H9 (cell line): ENCODE measurements at regions not wholly inside any gene's neighbourhood (a gene's known extent, or its start where the extent isn't known, plus 50 kb on each side); places are given as distances from the start of the nearest gene placed in this dataset.

Experiments used
- DNase-seq: peaks from one replicate; pipeline ENCODE4 v3.0.0-alpha.2; 2017
- H2AFZ ChIP-seq: one replicate; pipeline ENCODE4 v1.6.1; 2013; ENCODE audit warnings: mild to moderate bottlenecking, low read length, control low read depth, moderate library complexity
- H2AK5ac ChIP-seq: 2 replicates; pipeline ENCODE4 v1.6.1; 2013; ENCODE audit warnings: low read length, control low read depth, mixed read lengths; ENCODE audit not compliant: insufficient read length
- H2BK120ac ChIP-seq: one replicate; pipeline ENCODE4 v1.6.1; 2013; ENCODE audit warnings: low read depth, mild to moderate bottlenecking, low read length, control low read depth, inconsistent platforms; ENCODE audit not compliant: poor library complexity, severe bottlenecking
- H2BK12ac ChIP-seq: 2 replicates; pipeline ENCODE4 v1.6.1; 2013; ENCODE audit warnings: low read length, control low read depth, mixed read lengths, low read depth; ENCODE audit not compliant: insufficient read length
- H2BK15ac ChIP-seq: 2 replicates; pipeline ENCODE4 v1.6.1; 2013; ENCODE audit warnings: low read depth, low read length, control low read depth
- H2BK20ac ChIP-seq: one replicate; pipeline ENCODE4 v1.6.1; 2013; ENCODE audit warnings: low read depth, mild to moderate bottlenecking, low read length, control low read depth, inconsistent platforms; ENCODE audit not compliant: poor library complexity, severe bottlenecking
- H2BK5ac ChIP-seq: 2 replicates; pipeline ENCODE4 v1.6.1; 2013; ENCODE audit warnings: low read length, control low read depth, mixed read lengths; ENCODE audit not compliant: insufficient read length
- H3K14ac ChIP-seq: 2 replicates; pipeline ENCODE4 v1.6.1; 2013; ENCODE audit warnings: low read length, control low read depth; ENCODE audit not compliant: insufficient read depth
- H3K18ac ChIP-seq: 2 replicates; pipeline ENCODE4 v1.6.1; 2013; ENCODE audit warnings: low read depth, mild to moderate bottlenecking, mixed read lengths, low read length, control low read depth; ENCODE audit not compliant: insufficient read length
- H3K23ac ChIP-seq: 2 replicates; pipeline ENCODE4 v1.6.1; 2013; ENCODE audit warnings: low read length, control low read depth, mixed read lengths, low read depth; ENCODE audit not compliant: insufficient read length
- H3K23me2 ChIP-seq: 2 replicates; pipeline ENCODE4 v1.6.1; 2013; ENCODE audit warnings: low read depth, mild to moderate bottlenecking, mixed read lengths, low read length, control low read depth; ENCODE audit not compliant: insufficient read length, poor library complexity, severe bottlenecking
- H3K27ac ChIP-seq: 2 replicates; pipeline ENCODE4 v1.5.1; 2013; ENCODE audit warnings: low read length, control low read depth, mixed read lengths, low read depth; ENCODE audit not compliant: insufficient read length
- H3K27me3 ChIP-seq: 2 replicates; pipeline ENCODE4 v1.6.1; 2013; ENCODE audit warnings: low read length, control low read depth, inconsistent platforms; ENCODE audit not compliant: insufficient read depth
- H3K4ac ChIP-seq: 2 replicates; pipeline ENCODE4 v1.6.1; 2013; ENCODE audit warnings: low read depth, mild to moderate bottlenecking, control low read depth, inconsistent platforms, low read length, moderate library complexity
- H3K4me1 ChIP-seq: 2 replicates; pipeline ENCODE4 v1.6.1; 2013; ENCODE audit warnings: low read length, control low read depth, inconsistent platforms; ENCODE audit not compliant: insufficient read depth
- H3K4me2 ChIP-seq: 2 replicates; pipeline ENCODE4 v1.6.1; 2013; ENCODE audit warnings: low read length, control low read depth, mixed read lengths; ENCODE audit not compliant: insufficient read length, insufficient read depth
- H3K56ac ChIP-seq: 2 replicates; pipeline ENCODE4 v1.6.1; 2013; ENCODE audit warnings: low read depth, mild to moderate bottlenecking, mixed read lengths, low read length, control low read depth; ENCODE audit not compliant: insufficient read length
- H3K79me1 ChIP-seq: 2 replicates; pipeline ENCODE4 v1.6.1; 2013; ENCODE audit warnings: low read depth, mild to moderate bottlenecking, moderate library complexity, low read length, control low read depth, inconsistent platforms; ENCODE audit not compliant: insufficient read depth, poor library complexity, severe bottlenecking
- H3K79me2 ChIP-seq: 2 replicates; pipeline ENCODE4 v1.6.1; 2013; ENCODE audit warnings: low read length, control low read depth, inconsistent platforms; ENCODE audit not compliant: insufficient read depth
- H3K9ac ChIP-seq: 2 replicates; pipeline ENCODE4 v1.6.1; 2013; ENCODE audit warnings: low read length, control low read depth, mixed read lengths; ENCODE audit not compliant: insufficient read length; ENCODE audit errors: extremely low read depth
- H3K9me3 ChIP-seq: one replicate; pipeline ENCODE4 v1.6.1; 2013; ENCODE audit warnings: low read depth, low read length, inconsistent platforms; ENCODE audit not compliant: control insufficient read depth
- H3T11ph ChIP-seq: one replicate; pipeline ENCODE4 v1.6.1; 2013; ENCODE audit warnings: mild to moderate bottlenecking, low read length, control low read depth, inconsistent platforms
- H4K20me1 ChIP-seq: one replicate; pipeline ENCODE4 v1.6.1; 2013; ENCODE audit not compliant: control insufficient read depth, insufficient read length, insufficient read depth
- H4K5ac ChIP-seq: 2 replicates; pipeline ENCODE4 v1.6.1; 2013; ENCODE audit warnings: low read depth, mild to moderate bottlenecking, mixed read lengths, low read length, control low read depth; ENCODE audit not compliant: insufficient read length
- H4K8ac ChIP-seq: replicated peaks from 2 replicates; pipeline ENCODE4 v1.6.1; 2013; ENCODE audit warnings: low read length, control low read depth, mixed read lengths, low read depth; ENCODE audit not compliant: insufficient read length
- H4K91ac ChIP-seq: 2 replicates; pipeline ENCODE4 v1.6.1; 2013; ENCODE audit warnings: low read depth, mild to moderate bottlenecking, moderate library complexity, mixed read lengths, low read length, control low read depth; ENCODE audit not compliant: insufficient read length
- H3K27ac Mint-ChIP-seq, 3 experiments: 2 replicates in 2 of 3; 3 replicates in 1 of 3; pipeline ENCODE4 v1.8.0; 2020 to 2021; ENCODE audit warnings: mixed read lengths in 3 of 3, mild to moderate bottlenecking in 1 of 3, moderate library complexity in 1 of 3
- H3K27me3 Mint-ChIP-seq: 2 replicates; pipeline ENCODE4 v1.8.0; 2021; ENCODE audit warnings: low read depth, mild to moderate bottlenecking, moderate library complexity, mixed read lengths
- H3K36me3 Mint-ChIP-seq, 3 experiments: 2 replicates in 2 of 3; 3 replicates in 1 of 3; pipeline ENCODE4 v1.8.0; 2020 to 2021; ENCODE audit warnings: low read depth in 3 of 3, mixed read lengths in 3 of 3; ENCODE audit not compliant: insufficient read depth in 1 of 3
- H3K4me1 Mint-ChIP-seq, 2 experiments: 2 replicates each; pipeline ENCODE4 v1.8.0; 2020; ENCODE audit warnings: mixed read lengths in 2 of 2
- H3K4me3 Mint-ChIP-seq, 2 experiments: 2 replicates in 1 of 2; 3 replicates in 1 of 2; pipeline ENCODE4 v1.8.0; 2020 to 2021; ENCODE audit warnings: mild to moderate bottlenecking in 2 of 2, mixed read lengths in 2 of 2, moderate library complexity in 1 of 2
- H3K9me3 Mint-ChIP-seq, 2 experiments: 2 replicates in 1 of 2; 3 replicates in 1 of 2; pipeline ENCODE4 v1.8.0; 2020; ENCODE audit warnings: mild to moderate bottlenecking in 2 of 2, mixed read lengths in 2 of 2, moderate library complexity in 1 of 2
- CTCF ChIP-seq: fragments of 200-600 bp; sonication (generic); conservative IDR thresholded peaks from 3 replicates; pipeline ENCODE4 v1.8.0; 2021; ENCODE audit warnings: antibody characterized with exemption, mild to moderate bottlenecking
- WGBS: extraction: QIAGEN DNeasy Blood & Tissue Kit; methylation state at CpG from one replicate; pipeline ENCODE4 v1.1.7; 2013; ENCODE audit warnings: missing lambda C conversion rate, low lambda C conversion rate, mixed read lengths; ENCODE audit not compliant: insufficient read length; ENCODE audit errors: extremely low coverage; 5-methylcytosine and 5-hydroxymethylcytosine counted together

GRCh38 chr16:9203956-9204355 lies 112.5 kb downstream of the HAPSTR1 start:
- DNase-seq = no peak
- Histone ChIP-seq H3K23me2 (no peaks in the 10 kb centered on the region), H3K18ac (no peak overlapping the region), H2BK20ac (no peak overlapping the region), H3K23ac (no peak overlapping the region), H3K14ac (no peak overlapping the region), H4K20me1 (no peaks in the 10 kb centered on the region), H4K5ac (no peak overlapping the region), H3K4me2 (no peak overlapping the region), H2AK5ac (no peak overlapping the region), H3K56ac (no peak overlapping the region), H4K91ac (no peak overlapping the region), H3K27ac (no peak overlapping the region), H2BK120ac (no peak overlapping the region), H3K27me3 (no peaks in the 10 kb centered on the region), H2BK15ac (no peak overlapping the region), H2BK5ac (no peak overlapping the region), H3K79me2 (no peaks in the 10 kb centered on the region), H3K79me1 (no peaks in the 10 kb centered on the region), H3K9me3 (no peaks in the 10 kb centered on the region), H4K8ac (no peak overlapping the region), H2BK12ac (no peak overlapping the region), H2AFZ (no peak overlapping the region), H3K4me1 (0 out of 2 replicates have a peak, but pooled peaks cover 3% of the 10 kb centered on the region), H3K9ac (no peak overlapping the region), H3K4ac (no peak overlapping the region), H3T11ph (no peak overlapping the region)
- H3K27me3 Mint-ChIP-seq = peaks cover 13% of the 10 kb centered on the region
- H3K4me3 Mint-ChIP-seq = no peak overlapping the region
- H3K4me1 Mint-ChIP-seq = peaks cover 6 to 8% of the 10 kb centered on the region in 2 experiments
- peaks cover 0 to 5% (median 0%) of the 10 kb centered on the region in 3 experiments; a peak in 2 of 7 replicates for H3K36me3 Mint-ChIP-seq
- no peak for TF ChIP-seq CTCF
- no peak overlapping the region for H3K27ac Mint-ChIP-seq
- WGBS = no CpG with 5 or more reads among the region's 10 CpGs
- peaks cover 5 to 15% of the 10 kb centered on the region in 2 experiments for H3K9me3 Mint-ChIP-seq
